Lower leg skin (tissue), 3 donors: ENCODE measurements at regions not wholly inside any gene's neighbourhood (a gene's known extent, or its start where the extent isn't known, plus 50 kb on each side); places are given as distances from the start of the nearest gene placed in this dataset.

Source experiments
- POLR2A ChIP-seq, 2 donors: fragments of 450-650 bp; IDR thresholded peaks; one replicate each; pipeline ENCODE4 v1.6.1; 2016 to 2017; ENCODE audit warnings: antibody characterized with exemption in 2 of 2, mild to moderate bottlenecking in 1 of 2, moderate library complexity in 1 of 2
- TF ChIP-seq, protein P1 (sequence below), 3 donors: fragments of 450-650 bp; IDR thresholded peaks; one replicate each; pipeline ENCODE4 v1.5.1; 2016; ENCODE audit warnings: antibody characterized with exemption in 3 of 3, mild to moderate bottlenecking in 3 of 3, moderate library complexity in 2 of 3

DNA sequence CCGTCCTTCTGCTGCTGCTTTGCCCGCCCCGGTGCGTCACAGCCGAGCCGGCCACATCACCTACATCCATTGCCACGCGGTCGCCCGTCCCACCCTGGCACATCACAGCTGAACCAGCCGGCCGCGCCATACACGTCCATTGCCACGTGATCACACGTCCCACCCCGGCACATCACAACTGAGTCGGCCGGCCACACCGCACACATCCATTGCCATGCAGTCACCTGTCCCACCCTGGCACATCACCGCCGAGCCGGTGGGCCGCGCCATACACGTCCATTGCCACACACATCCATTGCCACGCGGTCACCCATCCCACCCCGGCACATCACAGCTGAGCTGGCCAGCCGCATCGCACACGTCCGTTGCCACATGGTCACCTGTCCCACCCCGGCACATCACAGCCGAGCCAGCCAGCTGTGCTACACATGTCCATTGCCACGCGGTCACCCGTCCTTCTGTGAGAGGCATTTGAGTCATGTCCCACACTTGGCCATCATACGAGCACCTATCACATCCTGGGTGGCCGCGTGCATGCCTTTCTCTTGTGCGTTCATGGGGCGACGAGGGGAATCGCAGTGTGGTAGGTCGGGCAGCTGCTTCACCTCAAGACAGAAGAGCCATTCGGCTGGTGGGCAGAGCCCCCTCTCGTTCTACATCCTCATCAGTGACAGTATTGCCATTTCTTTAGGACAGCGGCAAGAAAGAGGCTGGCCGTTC is 58.6 kb downstream of the JAKMIP3 start:
- TF ChIP-seq, protein P1, sequence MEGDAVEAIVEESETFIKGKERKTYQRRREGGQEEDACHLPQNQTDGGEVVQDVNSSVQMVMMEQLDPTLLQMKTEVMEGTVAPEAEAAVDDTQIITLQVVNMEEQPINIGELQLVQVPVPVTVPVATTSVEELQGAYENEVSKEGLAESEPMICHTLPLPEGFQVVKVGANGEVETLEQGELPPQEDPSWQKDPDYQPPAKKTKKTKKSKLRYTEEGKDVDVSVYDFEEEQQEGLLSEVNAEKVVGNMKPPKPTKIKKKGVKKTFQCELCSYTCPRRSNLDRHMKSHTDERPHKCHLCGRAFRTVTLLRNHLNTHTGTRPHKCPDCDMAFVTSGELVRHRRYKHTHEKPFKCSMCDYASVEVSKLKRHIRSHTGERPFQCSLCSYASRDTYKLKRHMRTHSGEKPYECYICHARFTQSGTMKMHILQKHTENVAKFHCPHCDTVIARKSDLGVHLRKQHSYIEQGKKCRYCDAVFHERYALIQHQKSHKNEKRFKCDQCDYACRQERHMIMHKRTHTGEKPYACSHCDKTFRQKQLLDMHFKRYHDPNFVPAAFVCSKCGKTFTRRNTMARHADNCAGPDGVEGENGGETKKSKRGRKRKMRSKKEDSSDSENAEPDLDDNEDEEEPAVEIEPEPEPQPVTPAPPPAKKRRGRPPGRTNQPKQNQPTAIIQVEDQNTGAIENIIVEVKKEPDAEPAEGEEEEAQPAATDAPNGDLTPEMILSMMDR (IDR thresholded peaks at IDR 0.05): no peak
- TF ChIP-seq POLR2A (IDR thresholded peaks at IDR 0.05): no peak
